ENCODE measurements at regions not wholly inside any gene's neighbourhood (a gene's known extent, or its start where the extent isn't known, plus 50 kb on each side); places are given as distances from the start of the nearest gene placed in this dataset.

GRCh38 chr13:105612541-105612940 lies 922.9 kb downstream of the EFNB2 start:
- Histone ChIP-seq H3K27ac (ENCODE audit: insufficient read depth, low read length) (no peak overlapping the region), H3K4me1 (ENCODE audit: control insufficient read depth, insufficient read depth, low read length) (no peaks in the 10 kb centered on the region), H4K20me1 (ENCODE audit: insufficient read depth, low read length) (no peaks in the 10 kb centered on the region), H3K79me1 (ENCODE audit: low read depth in 1 of 2, low read length in 2 of 2) (no peaks in the 10 kb centered on the region), H3K23ac (ENCODE audit: low read depth, low read length) (no peak overlapping the region), H4K8ac (ENCODE audit: low read depth in 2 of 2, low read length in 2 of 2) (no peak overlapping the region), H3K4me3 (ENCODE audit: insufficient read depth, low read depth, low read length) (no peak overlapping the region), H3K4ac (ENCODE audit: low read depth, low read length) (no peak overlapping the region), H2AFZ (replicated peaks; ENCODE audit: low read length, poor library complexity) (no peak overlapping the region), H3K56ac (ENCODE audit: extremely low read depth, insufficient read depth, low read length) (no peak overlapping the region), H2BK20ac (ENCODE audit: low read depth, low read length) (no peak overlapping the region), H3K36me3 (ENCODE audit: control insufficient read depth, insufficient read depth, low read length) (no peaks in the 10 kb centered on the region), H3K9me3 (ENCODE audit: control insufficient read depth, insufficient read depth, low read length) (no peaks in the 10 kb centered on the region), H3K27me3 (ENCODE audit: control insufficient read depth, insufficient read depth, low read length) (no peaks in the 10 kb centered on the region), H3K9ac (ENCODE audit: low read depth, low read length) (no peak overlapping the region), H3K14ac (replicated peaks; ENCODE audit: low read depth, low read length) (no peak overlapping the region), H2BK120ac (ENCODE audit: low read depth, low read length) (no peak overlapping the region), H3K9me1 (ENCODE audit: insufficient read depth, low read length) (no peaks in the 10 kb centered on the region), H2AK9ac (replicated peaks; ENCODE audit: low read depth, low read length, poor library complexity) (no peak overlapping the region), H4K91ac (ENCODE audit: insufficient read depth, low read depth, low read length) (no peak overlapping the region), H3K4me2 (ENCODE audit: low read depth, low read length) (no peak overlapping the region), H2BK15ac (ENCODE audit: low read depth, low read length) (no peak overlapping the region), H2AK5ac (ENCODE audit: low read depth, low read length) (no peak overlapping the region), H3K18ac (ENCODE audit: low read depth, low read length) (no peak overlapping the region), H4K5ac (ENCODE audit: low read depth, low read length) (no peak overlapping the region), H2BK5ac (ENCODE audit: low read depth, low read length, poor library complexity, severe bottlenecking) (no peak overlapping the region)
- no peak for TF ChIP-seq SMC3 (IDR thresholded peaks at IDR 0.05; ENCODE audit: low read depth, low read length)
- no peak for TF ChIP-seq CHD1 (IDR thresholded peaks at IDR 0.05; ENCODE audit: low read depth, low read length)
- TF ChIP-seq BHLHE40 (IDR thresholded peaks at IDR 0.05; ENCODE audit: low read depth, low read length), result no peak
- no peak for TF ChIP-seq NFE2L2 (IDR thresholded peaks at IDR 0.05; ENCODE audit: low read depth, low read length)
- TF ChIP-seq RCOR1 (IDR thresholded peaks at IDR 0.05; ENCODE audit: insufficient replicate concordance, low read length), result no peak
- no peak for TF ChIP-seq MXI1 (IDR thresholded peaks at IDR 0.05; ENCODE audit: borderline replicate concordance, low read depth, low read length)
- no peak for TF ChIP-seq MAZ (IDR thresholded peaks at IDR 0.05; ENCODE audit: borderline replicate concordance, low read depth, low read length)
- no peak for TF ChIP-seq MAFK (IDR thresholded peaks at IDR 0.05; ENCODE audit: low read depth, low read length)
- no peak for TF ChIP-seq RFX5 (IDR thresholded peaks at IDR 0.05; ENCODE audit: low read depth, low read length)
- no peak for TF ChIP-seq CTCF (conservative IDR thresholded peaks at IDR 0.05; ENCODE audit: low read depth, low read length)
- no peak for TF ChIP-seq FOS (IDR thresholded peaks at IDR 0.05; ENCODE audit: low read depth, low read length)
- ChIA-PET POLR2A (ENCODE audit: unreplicated experiment) (no interaction called here), CTCF (no interaction called here)
- dilution Hi-C loops (cut with HindIII; ENCODE audit: low sequenced_read_pairs, unreplicated experiment), result no loop called here
- ATAC-seq (ENCODE audit: low read depth) (no peak), DNase-seq (no peak)
- in situ Hi-C loops (cut with MboI; ENCODE audit: low sequenced_read_pairs), result no loop called here
- intact Hi-C loops (cut with micrococcal nuclease), result no loop called here
- WGBS, 2 experiments (ENCODE audit: extremely low coverage in 2 of 2, insufficient read length in 1 of 2), result 91% methylated on average over 3 of the region's 5 CpGs; no CpG with 5 or more reads in 1 of the 2 experiments
- BruUV-seq (replicated peaks), result no TSS peak

All from IMR-90 (cell line).